D721Med (cell line): ENCODE measurements at regions not wholly inside any gene's neighbourhood (a gene's known extent, or its start where the extent isn't known, plus 50 kb on each side); places are given as distances from the start of the nearest gene placed in this dataset.

Experiments used
- DNase-seq: peaks from one replicate; pipeline ENCODE4 v3.0.0; 2011; ENCODE audit warnings: low spot score; ENCODE audit not compliant: insufficient read length
- FAIRE-seq: peaks from 2 replicates; lab custom pipeline; 2011; peaks lifted over from hg19 to GRCh38; lab: Jason Lieb, UNC
- TF ChIP-seq, protein P1 (sequence below): IDR thresholded peaks from 2 replicates; pipeline ENCODE4 v1.5.1; 2012; ENCODE audit warnings: mild to moderate bottlenecking, control low read depth; ENCODE audit not compliant: insufficient read depth; ENCODE audit errors: missing control alignments

DNA sequence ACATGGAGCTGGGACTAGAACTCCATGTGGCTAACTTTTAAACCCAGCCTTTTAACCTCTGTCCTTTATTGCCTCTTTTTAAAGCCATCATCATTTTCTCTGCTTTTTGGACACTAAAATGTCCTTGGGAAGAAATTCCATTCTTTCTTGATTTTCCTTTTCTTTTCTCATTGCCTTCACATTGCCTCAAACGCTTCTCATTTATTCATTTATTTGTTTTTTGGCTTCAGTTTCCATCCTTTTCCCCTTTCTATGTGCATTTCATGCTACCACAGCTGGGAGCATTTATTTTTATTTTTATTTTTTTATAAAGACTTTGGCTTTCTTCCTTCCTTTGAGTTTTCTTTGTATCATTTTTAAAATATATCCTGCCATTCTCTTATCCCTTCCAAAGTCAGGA lies 212.2 kb downstream of the DACT1 start:
- FAIRE-seq (no peak), DNase-seq (no peak)
- TF ChIP-seq, protein P1, sequence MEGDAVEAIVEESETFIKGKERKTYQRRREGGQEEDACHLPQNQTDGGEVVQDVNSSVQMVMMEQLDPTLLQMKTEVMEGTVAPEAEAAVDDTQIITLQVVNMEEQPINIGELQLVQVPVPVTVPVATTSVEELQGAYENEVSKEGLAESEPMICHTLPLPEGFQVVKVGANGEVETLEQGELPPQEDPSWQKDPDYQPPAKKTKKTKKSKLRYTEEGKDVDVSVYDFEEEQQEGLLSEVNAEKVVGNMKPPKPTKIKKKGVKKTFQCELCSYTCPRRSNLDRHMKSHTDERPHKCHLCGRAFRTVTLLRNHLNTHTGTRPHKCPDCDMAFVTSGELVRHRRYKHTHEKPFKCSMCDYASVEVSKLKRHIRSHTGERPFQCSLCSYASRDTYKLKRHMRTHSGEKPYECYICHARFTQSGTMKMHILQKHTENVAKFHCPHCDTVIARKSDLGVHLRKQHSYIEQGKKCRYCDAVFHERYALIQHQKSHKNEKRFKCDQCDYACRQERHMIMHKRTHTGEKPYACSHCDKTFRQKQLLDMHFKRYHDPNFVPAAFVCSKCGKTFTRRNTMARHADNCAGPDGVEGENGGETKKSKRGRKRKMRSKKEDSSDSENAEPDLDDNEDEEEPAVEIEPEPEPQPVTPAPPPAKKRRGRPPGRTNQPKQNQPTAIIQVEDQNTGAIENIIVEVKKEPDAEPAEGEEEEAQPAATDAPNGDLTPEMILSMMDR = no peak

DNA sequence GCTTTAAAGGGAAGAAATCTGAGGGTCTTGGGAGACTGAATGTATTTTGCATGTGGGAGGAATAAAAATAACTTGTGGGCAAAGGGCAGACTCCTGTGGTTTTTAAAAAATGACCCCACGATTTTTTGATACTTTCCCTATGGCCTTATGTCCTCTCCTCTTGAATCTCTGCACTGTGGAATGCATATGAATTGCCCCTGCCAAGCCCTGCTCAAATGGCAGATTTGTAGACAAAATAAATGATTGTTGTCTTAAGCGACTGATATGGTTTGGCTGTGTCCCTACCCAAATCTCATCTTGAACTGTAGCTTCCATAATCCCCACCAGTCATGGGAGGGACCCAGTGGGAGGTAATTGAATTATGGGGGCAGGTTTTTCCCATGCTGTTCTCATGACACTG lies 223.8 kb downstream of the DACT1 start:
- TF ChIP-seq, protein P1 = no peak
- FAIRE-seq = no peak
- DNase-seq = no peak

DNA sequence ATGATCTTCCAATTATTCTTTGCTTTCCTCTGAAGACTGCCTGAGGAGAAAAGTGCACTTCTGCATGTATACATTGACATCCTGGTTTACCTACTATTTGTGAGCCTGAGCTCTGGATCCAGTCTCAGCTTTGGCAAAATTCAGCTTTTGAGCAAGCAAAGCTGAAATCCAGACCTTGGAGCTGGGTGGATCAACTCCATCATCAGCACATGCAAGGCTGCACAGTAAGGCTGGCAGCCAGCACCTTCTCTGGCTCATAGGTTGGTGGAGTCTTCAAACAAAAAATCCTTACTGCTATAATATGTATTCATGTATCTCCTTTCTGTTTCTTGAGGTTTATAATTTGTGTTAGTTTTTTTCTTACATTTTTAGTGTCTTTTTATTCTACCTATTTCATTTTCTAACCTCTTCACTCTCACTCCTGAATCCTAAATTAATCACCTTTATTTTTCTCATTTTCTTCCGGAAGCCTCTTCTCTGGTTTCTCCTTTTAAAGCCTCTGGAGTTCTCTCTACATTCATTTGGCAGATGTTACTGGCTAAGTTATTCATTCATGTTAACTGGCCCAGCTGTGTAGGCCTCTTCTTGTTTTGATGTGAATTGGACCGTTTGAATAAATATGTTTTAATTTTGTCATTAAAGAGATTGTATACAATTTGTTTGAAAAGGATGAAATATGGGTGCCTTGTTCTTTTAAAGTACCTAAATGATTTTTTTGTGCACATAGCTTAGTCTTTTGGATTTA lies 224.8 kb downstream of the DACT1 start:
- no peak for FAIRE-seq
- TF ChIP-seq, protein P1 = no peak
- DNase-seq = no peak

DNA sequence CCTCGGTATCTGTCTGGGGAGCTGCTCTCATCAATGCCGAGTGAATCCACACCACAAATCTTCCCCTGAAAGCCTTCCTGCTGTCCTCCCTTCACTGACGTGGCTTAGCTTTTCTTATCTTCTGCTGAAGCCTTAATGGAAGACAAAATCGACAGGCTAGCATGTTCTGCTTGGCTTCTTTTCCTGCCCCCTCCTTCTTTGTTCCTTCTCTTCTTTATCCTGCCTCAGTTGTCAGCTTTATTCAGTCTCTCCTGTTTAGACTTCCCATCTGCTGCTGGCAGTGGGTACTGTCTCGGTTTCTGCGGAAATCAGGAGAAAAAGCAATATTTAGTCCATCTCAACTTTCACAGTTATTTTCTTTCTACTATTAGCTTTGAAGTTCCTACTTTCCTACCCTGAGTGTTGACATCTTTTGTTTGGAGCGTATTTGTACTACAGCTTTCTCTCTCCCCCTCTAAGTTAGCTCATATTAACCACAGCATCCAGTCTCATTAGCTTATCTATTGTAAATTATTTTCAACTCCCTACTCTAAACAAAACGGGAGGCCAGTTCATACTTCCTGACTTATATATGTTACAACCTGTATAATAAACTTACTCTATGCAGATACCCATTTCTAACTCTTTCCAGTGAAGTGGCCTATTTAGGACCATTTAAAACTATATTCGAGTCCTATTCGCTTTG lies 226.0 kb downstream of the DACT1 start:
- TF ChIP-seq, protein P1 = no peak
- FAIRE-seq (no peak), DNase-seq (no peak)

DNA sequence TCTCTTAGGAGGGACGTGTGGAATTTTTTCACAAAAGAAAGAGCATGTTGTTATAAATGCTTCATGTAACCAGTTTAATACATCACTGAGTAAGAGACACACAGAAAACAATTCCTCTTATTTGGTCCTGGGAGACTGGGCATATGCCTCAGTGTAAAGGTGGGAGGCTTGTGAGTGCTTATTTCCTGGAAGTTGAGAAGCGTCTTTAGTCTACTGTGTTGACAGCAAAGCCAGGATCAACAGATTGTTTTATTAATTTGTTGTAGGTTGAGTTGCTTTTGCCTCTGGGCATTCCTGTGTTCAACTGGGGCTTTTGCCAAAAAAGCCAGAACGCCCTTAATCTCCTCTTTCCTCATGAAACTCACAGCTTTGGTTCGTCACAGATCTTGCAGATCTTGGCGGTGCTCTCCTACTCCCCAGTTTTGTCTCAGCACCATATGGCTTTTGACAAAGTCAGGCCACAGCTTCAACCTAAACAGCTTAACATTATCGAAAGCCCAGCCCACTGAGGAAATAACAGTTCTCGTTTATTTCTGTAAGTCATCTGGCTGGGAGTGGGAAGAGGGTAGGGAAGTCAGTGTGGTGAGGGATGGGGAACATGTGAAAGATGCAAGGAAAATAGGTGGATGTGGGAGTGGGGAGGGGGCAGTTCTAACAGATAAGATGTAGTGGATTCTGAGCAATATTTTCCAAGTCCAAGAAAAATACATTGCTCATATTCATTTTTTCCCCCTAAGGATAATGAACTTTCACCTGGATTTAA lies 227.2 kb downstream of the DACT1 start:
- TF ChIP-seq, protein P1 = no peak
- FAIRE-seq (no peak), DNase-seq (no peak)

DNA sequence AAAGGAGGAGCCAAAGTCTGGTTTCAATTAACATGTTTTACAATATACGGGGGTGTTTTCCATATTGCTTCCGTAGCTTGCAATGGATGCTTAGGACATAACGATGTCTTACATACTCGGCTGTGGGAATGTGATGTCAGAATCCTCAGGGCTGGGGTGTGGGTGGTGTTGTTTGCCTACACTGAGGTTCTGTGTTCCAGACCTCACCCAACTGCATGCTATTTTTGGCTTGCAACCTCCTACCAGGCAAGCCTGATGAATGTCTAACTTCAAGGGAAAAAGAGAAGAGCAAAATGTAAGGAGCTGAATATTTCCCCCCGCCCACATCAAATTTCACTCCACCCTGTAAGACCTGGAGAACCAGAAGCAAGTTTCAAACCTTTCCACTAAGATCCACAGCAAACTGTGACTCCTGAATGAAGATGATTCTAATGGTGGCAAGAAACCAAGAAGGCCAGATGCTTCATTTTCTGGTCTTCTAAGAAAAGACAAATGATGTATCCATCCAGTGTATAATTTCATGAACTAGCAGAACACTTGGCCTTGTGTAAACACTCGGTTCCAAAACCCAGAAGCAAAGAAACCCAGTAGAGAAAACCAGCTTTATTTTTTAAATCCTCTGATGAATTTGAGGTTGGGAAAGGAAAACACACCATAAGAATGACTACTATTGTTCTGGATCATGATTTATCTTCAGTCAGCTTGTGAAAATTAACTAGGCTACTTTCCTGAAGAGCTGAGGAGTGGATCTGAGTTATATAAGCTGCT lies 227.9 kb downstream of the DACT1 start:
- FAIRE-seq (no peak), DNase-seq (no peak)
- TF ChIP-seq, protein P1 = no peak
